GM19468 (cell line): ENCODE measurements at regions not wholly inside any gene's neighbourhood (a gene's known extent, or its start where the extent isn't known, plus 50 kb on each side); places are given as distances from the start of the nearest gene placed in this dataset.

Source experiments
- ATAC-seq: cut with Tn5 transposase; IDR thresholded peaks from one replicate; pipeline ENCODE4 v1.9.1; 2021; ENCODE audit warnings: mild to moderate bottlenecking, moderate library complexity, moderate number of reproducible peaks; ENCODE audit not compliant: unreplicated experiment; ENCODE audit errors: extremely low read depth

DNA sequence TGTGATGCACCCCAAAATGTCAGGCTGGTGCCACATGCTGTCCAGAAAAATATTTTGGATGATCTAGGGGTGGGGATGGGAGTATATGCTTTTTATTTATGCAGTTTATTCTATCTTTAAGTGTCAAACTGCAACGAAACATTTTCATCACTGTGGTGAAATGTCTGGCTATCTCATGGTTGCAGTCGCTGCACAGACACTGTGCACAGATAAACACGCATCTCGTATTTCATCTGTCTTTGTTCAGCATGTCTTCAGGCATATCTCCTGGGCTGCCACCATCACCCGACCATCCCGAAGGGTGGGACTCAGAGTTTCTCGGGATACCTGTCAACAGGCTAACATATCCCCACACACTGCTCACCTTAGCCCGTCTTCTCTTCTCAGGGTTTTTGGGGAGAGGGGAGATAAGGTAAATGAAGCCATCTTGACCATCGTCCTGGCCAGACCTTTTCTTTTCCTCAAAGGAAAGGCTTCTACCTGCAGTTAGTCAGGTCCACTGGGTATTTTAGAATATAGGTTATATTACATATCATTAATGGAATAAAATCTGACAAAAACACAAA, 80.7 kb upstream of the NABP1 start:
- no peak for ATAC-seq

DNA sequence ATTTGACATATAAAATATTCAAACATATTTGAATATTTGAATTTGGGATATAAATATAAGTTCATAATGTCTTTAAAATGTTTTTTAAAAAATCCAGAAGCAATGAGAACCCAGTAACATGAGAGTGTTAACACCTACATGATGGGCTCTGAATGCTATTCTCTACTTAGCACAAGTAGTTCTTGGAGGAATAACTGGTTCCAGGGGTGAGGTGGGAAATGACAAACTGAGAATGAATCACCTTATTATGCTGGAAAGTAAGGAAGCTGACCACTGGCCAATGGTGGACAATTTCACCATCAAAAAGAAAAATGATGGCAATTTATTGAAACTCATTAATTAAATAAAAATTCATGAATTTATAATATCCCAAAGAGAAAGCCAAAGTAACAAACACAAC, 79.6 kb upstream of the NABP1 start:
- ATAC-seq = no peak

DNA sequence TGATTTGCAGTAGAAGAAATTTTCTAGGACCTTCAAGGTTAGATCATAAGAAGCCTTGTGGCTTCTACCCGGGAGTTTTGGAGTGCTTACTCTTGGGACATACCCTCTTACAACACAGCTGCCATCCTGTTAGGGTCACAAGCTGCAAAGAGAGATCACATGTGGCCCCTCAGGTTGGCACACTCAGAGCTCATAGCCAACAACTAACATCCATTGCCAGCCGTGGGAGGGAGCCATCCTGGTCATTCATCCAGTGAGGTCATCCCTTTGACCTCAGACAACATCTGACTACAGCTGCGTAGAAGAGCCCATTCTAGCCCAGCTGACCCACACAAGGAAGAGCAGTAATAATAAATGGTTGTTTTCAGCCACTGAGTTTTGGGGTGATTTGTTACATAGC, 76.9 kb upstream of the NABP1 start:
- ATAC-seq = no peak

DNA sequence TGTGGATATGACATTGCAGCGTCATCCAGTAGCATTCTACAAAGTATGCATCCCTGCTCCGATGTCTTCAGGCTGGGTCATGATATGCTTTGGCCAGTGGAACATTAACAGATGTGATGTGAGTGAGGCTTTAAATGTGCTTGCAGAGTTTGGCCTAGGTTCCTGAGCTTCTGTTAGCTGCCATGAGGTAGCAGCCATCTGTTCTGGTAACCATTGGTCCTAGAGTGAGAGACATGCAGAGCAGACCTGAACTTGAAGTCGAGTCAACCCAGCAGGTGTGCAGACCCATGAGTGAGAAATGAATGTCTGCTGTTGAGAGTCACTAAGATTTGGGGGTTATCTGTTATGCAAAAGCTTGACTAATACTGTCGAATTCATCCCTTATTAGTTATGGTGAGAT, 73.8 kb upstream of the NABP1 start:
- no peak for ATAC-seq

DNA sequence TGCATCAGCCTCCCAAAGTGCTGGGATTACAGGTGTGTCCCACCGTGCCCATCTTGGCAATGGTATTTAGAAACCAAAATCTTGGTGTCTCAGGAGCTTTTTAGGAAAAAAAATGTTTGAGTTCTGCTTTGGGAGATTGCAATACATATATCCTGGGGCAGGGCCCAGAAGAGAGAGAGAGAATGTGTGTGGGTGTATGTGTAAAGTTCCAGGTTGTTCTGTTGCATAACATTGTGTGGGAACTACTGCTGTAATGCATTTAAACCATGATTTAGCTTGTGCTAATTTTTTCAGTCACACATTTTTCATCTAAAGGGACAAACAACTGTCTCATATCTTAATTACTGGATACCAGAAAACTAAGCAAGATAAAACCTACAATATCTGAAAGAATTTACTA, 70.8 kb upstream of the NABP1 start:
- no peak for ATAC-seq

DNA sequence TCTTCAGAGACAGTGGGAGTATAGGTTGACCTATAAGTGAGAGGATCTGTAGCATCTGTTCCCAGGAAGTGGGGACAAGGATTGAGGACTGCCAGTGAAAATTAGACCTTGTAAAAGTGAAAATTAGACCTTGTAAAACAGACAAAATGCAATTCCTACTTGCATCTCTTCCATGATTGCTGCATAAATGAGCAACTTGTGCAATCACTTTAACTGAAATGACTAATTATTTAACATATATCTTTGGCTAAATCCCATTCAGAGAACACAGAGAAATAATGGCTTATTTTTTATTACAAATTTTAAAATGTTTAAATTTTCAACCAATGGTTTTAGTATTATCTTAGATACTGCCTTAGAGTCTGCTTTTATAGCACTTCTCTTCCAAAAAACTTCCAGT, 67.2 kb upstream of the NABP1 start:
- ATAC-seq = no peak

DNA sequence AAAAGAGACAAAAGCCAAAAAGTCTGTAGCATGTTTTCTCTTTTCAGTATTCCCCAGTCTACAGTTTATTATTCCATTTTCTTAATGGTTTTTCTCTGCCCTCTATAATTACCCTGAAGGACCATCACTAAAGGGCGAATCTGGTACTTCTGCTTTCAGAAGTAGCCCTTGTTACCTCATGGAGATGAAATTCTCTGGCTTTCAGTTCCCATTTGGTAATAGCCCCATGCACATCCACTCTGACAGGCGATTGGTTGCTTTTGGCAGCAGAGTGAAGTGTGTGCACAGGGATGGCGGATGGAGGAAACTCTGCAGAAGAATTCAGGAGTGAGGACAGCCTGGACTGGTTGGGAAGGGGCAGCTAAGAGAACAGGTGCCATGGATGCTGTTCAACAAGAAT, 66.3 kb upstream of the NABP1 start:
- peak; percentile 98 for ATAC-seq

DNA sequence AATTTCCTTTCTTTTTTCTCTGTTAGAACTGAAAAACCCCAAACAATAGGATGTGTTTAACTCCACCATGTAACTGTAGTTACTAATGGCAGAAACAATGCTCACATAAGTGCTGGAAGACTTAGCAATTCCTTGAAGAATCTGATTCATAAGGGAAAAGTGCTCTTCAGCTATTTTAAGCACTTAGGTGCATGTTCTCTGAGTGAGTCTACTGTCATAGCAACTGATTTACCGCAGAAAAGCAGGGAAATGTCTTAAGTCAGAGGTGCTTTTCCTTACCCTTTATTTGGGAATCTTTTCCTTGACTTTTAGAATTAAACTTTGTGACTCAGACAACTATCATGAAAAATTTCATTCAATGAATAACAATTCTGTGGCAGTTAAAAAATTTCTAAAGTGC, 65.4 kb upstream of the NABP1 start:
- no peak for ATAC-seq

DNA sequence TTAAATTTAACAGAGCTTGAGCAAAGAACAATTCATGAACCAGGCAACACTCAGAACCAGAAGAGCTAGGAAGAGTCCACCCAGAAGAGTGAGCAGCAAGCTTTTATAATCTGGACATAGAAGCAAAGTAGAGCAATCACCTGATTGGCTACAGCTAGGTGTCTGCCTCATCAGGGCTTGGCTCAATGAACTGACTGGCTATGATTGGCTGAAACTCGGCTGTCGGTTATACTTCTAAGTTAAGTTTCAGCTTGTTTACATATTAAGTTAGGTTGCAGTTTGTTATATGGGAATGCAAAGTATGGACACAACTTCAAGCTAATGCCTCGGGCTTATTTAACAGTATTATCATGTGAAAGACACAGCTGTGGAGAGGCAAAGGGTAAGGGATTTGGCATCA, 63.2 kb upstream of the NABP1 start:
- ATAC-seq = no peak

DNA sequence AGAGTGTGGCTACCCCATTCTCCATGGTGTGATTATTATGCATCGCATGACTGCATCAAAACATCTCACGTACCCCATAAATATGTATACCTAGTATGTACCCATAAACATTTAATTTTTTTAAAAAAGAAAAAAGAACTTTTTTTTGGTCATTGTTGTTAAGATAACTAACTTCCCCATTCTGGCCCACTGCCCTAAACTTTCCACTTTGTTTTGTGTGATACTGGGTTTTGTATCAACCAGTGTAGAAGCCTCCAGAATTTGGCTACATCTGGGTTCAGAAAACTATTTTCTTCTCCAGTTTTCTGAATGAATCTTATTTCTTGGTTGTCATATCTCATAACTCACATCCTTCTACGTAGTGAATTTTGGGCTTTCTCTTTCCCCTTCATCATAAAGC, 62.3 kb upstream of the NABP1 start:
- ATAC-seq = no peak

DNA sequence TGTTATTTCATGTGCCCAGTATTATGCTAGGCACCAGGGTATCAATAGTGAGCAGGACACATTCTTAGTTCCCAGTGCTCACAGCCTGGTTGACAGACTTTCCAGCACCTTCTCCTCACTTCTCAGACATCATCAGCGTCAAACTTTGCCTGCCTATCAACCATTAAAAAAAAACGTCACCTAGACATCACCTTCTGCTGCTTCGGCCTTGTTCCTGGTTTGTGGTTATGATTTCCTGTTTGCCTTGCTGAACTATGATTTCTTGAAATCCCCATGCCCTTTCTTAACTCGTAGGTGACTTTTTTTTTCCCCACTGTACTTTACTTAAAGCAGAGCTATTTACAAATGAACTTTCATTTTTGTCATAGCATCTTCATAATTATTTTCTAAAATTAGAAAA, 60.4 kb upstream of the NABP1 start:
- peak; percentile 75 for ATAC-seq

DNA sequence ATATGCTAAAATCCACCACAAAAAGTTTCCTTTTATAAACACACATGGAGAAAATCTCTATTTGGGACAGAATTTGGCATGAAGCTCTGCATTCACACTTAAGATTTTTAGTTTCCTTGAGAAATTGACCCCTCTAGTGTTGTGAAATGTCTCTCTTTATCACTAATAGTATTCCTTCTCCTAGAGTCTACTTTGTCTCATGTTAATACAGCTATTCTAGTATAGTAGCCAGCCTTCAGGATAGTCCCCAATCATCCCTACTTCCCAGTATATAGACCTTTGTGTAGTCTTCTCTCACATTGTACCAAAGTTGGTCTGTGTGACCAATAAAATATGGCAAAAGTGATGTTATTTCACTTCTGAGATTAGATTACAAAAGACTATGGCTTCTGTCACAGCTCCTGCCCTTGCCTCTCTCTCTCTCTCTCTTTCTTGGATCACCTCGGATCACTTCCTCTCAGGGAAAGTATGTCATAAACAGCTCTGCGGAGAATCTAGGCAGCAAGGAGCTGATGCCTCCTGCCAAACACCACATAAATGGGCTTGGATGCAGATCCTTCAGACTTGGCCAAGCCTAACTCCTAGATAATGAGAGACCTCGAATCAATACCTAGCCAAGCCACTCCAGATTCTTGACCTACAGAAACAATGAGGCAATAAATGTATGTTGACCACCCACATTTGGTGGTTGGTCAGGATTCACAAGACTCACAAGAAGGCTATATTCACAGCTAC, 59.7 kb upstream of the NABP1 start:
- no peak for ATAC-seq

DNA sequence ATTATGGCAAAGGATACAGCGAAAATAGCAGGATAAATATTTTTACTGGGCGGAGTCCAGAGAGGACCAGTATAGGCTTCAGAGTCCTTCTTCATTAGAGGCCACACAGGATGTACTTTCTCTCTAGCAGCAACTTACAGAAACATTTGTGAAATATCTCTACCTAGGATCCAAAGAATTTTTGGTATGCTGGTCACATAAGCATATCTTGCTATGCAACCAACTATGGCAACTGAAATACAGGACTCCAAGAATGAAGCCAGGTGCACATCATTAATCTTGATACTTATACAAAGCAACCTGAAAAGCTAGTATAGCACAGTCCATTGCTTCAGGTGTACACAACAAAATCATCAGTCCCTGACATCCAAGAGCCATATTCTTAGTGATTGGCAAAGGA, 59.1 kb upstream of the NABP1 start:
- ATAC-seq = no peak

DNA sequence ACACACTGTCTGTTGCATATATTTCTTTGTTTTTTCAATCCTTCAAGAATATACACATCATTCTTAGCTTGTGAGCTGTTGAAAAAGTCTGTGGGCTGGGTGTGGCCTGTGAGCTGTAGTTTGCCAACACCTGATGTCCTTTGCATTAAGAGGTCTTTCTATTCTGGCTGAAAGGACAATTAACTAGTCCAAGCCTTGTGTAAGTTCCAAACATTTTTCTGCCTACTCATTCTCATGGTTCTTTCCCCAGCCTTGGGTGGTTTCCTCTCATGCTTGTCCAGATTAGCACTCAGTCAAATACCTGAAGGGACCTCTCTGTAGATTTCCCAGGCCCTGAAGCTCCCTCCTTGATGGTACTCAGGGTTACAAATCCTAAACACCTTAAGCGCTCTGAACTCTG, 57.8 kb upstream of the NABP1 start:
- no peak for ATAC-seq

DNA sequence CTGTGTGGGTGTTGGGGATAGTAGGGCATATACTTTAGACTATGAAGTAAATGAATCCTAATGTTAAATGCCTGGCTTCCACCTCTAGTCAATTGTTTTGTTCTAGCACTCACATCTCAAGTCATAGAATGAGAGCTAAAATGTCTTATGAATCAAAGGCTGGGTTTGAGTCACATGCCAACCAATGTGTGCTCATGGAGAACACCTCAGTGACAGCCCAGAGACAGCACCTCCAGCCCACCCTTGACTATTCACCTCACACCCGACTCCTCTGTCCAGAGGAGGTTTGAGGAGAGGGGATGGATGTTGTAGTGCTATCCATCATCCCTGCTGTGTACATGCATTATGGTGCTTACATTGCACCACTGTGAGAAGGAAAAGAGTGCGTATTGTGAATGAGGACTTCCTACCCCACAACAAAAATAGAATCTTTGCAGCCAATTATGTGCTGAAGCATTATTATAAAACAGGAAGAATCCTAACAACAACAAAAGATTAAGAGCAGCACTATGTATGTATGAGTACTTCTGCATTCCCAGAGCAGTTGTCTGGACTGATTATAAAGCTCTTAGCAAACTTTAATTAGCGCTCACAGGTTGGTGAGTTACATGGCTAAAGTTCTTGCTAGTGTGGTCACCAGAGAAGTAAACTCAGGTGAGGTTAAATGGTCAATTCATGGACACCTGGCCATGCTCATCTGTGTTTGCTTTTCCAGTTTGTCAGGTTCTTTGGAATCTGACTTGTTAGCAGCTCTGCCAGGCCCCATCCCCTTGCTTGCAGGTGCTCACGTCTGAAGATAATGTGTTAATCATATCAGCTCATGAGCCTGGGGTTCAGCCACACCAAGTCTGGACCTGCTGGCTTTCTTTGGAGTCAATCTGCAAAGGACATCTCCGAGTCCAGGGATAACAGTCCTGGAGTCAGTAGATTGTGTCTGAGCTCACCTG, 55.3 kb upstream of the NABP1 start:
- no peak for ATAC-seq

DNA sequence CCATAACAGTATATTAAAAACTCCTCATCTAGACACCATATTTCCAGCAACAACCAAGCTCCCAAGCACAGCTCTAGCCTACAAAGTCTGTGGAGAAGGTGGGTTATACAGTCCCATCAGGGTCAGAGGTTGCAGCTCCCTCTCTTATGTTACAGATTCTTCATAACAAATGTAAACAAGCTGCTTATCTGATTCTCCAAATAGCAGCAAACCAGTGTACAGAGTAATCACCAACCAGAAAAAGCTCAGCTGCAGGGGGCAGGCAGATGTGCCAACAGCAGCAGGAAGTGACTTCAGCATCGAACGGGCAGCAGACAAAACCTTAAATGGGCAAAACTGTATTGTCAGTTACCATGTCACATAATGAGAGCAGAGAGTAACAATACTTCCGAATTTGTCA, 52.9 kb upstream of the NABP1 start:
- ATAC-seq = peak; percentile 28

DNA sequence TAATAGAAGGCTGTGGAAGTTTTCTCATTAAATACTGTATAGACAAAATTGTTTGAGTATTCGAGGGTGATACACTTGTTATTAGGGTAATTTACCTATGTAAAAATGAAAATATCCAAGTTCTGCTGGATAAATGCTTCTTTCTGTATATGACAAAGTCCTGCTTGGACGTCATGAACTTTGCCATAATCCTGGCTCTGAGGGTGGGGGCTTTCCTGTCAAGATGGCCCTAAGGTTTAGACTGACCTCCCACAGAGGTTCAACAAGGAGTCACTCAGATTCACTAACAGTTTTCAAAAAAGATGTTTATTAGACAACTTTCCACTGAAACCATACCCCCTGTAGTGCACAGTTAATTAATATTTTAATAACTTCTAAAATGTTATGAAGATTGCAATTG, 52.5 kb upstream of the NABP1 start:
- no peak for ATAC-seq

DNA sequence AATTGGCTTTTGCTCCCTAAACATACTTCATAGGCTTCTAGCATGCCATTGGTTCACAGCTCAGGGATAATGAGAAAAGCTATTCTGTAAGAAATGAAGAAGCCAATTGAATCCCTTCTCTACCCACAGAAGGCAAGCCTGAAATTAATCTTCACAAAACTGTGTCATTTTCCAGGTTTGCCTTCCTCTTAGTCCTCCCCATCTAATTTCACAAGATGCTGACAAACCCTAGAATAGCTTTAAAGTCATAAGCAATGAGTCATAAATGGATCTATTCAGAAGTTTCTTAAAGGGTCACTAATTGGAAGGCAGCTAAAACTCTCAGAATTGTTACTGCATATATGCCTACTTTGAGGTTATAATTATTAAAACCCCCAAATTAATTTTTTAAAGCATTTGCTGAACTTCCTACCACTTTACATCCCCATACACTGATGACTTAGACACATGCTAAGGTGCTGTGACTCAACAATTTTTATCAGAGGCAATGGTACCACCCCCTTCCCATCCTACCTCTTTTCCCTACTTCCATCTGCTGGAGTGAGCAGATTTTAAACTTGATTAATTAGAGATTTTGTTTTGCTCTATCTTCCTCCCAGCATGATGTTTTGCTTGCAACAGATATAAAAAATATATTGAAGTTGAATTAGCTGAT, 51.3 kb upstream of the NABP1 start:
- no peak for ATAC-seq

DNA sequence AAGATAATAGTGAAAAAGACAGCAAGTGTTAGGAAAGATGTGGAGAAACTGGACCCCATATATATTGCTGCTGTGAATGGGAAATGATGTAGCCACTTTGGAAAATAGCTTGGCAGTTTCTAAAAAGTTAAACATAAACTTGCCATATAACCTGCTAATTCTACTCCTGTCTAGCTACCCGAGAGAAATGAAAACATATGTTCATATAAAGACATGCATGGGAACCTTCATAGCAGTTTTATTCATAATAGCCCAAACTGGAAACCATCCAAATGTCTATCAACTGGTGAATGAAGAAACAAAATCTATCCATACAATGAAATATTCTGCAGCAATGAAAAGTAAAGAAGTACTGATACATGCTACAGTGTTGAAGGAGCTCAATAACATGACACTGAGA, 50.4 kb upstream of the NABP1 start:
- ATAC-seq = no peak
